GM19467 (cell line): ENCODE measurements at regions not wholly inside any gene's neighbourhood (a gene's known extent, or its start where the extent isn't known, plus 50 kb on each side); places are given as distances from the start of the nearest gene placed in this dataset.
"Not testable (repeated sequence)": the region's sequence is repeated elsewhere in the genome, so short reads cannot be mapped to it uniquely, and the experiment has no call there.

ENCODE experiments used
- ATAC-seq: cut with Tn5 transposase; IDR thresholded peaks from one replicate; pipeline ENCODE4 v1.9.1; 2021; ENCODE audit warnings: mild to moderate bottlenecking, moderate library complexity; ENCODE audit not compliant: unreplicated experiment

DNA sequence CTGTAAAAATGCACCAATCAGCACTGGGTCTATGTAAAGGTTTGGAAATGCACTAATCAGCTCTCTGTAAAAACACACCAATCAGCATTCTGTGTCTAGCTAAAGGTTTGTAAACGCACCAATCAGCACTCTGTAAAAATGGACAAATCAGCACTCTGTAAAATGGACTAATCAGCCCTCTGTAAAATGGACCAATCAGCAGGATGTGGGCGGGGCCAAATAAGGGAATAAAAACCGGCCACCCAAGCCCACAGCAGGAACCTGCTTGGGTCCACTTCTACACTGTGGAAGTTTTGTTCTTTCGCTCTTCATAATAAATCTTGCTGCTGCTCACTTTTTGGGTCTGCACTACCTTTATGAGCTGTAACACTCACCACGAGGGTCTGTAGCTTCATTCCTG is 101.0 kb downstream of the SMC2 start:
- ATAC-seq, result not testable (repeated sequence)

GRCh38 chr9:104200456-104200994 is 106.4 kb downstream of the SMC2 start:
- no peak for ATAC-seq

DNA sequence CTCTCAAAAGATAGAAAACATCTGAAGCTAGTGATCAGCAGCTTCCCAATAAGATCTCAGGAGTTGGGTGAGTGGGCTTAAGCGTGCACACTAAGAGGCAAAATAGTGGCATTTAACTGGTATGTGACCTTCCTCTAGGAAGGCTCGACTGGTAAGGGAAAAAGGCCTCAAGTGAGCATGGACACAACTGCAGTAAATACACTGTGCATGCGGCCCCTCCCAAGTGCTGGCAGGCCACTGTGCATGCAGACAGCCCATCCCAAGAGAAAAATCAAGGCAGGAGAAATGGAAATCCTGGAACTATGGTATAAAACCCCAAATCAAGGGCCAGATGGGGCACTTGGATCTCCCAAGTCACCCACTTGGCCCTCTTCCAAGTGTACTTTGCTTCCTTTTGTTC is 112.7 kb downstream of the SMC2 start:
- ATAC-seq, result no peak

GRCh38 chr9:104209387-104209786 is 115.3 kb downstream of the SMC2 start:
- ATAC-seq, result no peak

GRCh38 chr9:104227108-104227507 is 133.0 kb downstream of the SMC2 start:
- ATAC-seq, result no peak

DNA sequence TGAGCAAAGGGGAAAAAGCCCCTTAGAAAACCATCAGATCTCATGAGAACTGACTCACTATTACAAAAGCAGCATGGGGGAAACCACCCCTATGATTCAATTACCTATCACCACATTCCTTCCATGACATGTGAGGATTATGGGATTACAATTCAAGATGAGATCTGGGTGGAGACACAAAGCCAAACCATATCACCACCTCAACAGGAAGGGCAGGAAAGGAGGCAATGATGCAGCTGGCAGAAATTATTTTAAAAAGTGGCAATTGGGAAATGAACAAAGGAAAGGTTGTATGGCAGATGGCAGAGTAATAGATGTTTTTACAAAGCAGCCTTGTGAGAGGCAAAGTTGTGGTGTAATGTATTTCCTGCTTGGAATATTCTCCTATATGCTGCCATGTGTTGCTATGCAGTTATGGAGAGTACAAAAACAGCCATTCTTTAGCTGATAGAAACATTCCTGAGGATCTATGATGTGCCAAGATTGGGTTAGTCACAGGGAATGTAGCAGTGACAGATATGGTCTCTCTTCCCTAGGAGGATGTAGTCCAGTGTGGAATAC is 138.8 kb downstream of the SMC2 start:
- no peak for ATAC-seq

- no peak for ATAC-seq
Measured at GRCh38 chr9:104233366-104233765, 139.3 kb downstream of the SMC2 start.

DNA sequence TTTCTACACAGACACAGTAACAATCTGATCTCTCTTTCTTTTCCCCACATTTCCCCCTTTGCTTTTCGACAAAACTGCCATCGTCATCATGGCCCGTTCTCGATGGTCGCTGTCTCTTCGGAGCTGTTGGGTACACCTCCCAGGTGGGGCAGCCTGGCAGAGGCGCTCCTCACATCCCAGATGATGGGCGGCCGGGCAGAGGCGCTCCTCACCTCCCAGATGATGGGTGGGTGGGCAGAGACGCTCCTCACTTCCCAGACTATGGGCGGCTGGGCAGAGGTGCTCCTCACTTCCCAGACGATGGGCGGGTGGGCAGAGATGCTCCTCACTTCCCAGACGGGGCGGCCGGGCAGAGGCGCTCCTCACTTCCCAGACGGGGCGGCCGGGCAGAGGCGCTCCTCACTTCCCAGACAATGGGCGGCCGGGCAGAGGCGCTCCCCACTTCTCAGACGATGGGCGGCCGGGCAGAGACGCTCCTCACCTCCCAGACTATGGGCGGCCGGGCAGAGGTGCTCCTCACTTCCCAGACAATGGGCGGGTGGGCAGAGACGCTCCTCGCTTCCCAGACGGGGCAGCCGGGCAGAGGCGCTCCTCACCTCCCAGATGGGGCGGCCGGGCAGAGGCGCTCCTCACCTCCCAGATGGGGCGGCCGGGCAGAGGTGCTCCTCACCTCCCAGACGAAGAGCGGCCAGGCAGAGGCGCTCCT is 140.7 kb downstream of the SMC2 start:
- ATAC-seq, result not testable (repeated sequence)

GRCh38 chr9:104235347-104236120 is 141.4 kb downstream of the SMC2 start:
- not testable (repeated sequence) for ATAC-seq

DNA sequence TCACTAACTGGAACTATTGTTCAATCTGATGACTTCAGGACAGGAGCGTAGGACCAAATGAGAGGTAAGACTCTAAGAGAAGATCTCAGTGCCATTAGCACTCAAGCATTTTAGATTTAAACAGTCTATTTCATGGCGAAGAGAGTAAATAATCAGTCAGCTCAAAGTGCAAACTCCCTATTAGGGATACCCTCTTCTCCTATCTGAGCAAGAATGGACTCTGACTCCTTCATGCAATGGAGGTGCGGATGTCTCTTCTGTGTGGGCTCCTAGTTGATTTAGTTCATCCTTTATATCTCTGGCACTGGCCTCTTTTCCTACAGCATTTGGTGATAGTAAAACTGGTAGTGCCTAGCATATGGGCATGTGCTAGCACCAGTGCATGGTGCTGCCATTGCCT is 144.6 kb downstream of the SMC2 start:
- no peak for ATAC-seq

DNA sequence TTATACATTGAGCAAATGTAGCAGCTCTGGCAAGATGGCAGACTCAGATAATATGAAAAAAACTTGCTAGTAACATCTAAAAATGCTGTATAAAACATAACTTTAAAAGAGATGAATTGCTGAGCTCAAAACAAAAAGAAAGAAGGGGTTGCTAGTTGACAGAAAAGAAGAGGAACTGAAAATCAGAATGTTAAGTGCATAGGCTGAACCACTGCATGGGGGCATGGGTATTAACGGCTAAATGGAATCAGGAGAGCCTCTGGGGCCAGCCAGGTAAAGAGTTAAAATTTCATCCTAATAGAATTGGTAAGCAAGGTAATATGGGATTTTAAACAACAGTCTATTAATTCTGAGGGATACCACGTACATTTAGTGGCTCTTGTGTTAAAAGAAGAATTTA is 146.8 kb downstream of the SMC2 start:
- no peak for ATAC-seq

DNA sequence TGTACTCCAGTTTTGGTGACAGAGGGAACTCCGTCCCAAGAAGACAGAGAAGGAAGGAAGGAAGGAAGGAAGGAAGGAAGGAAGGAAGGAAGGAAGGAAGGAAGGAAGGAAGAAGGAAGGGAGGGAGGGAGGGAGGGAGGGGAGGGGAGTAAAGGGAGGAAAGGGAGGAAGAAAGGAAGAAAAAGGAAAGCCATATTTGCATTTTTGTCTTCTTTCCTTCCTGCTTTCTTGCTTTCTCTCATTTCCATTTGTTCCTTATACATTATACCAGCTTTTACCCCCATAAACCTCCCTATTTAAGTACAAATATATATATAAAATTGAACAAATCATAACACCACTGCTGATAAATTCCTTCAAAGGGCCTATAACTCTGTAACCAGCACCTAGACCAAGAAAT is 151.8 kb downstream of the SMC2 start:
- ATAC-seq, result no peak

GRCh38 chr9:104247899-104248460 is 153.9 kb downstream of the SMC2 start:
- ATAC-seq, result no peak

GRCh38 chr9:104256031-104256695 is 162.1 kb downstream of the SMC2 start:
- ATAC-seq, result no peak

- no peak for ATAC-seq
Measured at GRCh38 chr9:104256696-104257062, 162.6 kb downstream of the SMC2 start.

DNA sequence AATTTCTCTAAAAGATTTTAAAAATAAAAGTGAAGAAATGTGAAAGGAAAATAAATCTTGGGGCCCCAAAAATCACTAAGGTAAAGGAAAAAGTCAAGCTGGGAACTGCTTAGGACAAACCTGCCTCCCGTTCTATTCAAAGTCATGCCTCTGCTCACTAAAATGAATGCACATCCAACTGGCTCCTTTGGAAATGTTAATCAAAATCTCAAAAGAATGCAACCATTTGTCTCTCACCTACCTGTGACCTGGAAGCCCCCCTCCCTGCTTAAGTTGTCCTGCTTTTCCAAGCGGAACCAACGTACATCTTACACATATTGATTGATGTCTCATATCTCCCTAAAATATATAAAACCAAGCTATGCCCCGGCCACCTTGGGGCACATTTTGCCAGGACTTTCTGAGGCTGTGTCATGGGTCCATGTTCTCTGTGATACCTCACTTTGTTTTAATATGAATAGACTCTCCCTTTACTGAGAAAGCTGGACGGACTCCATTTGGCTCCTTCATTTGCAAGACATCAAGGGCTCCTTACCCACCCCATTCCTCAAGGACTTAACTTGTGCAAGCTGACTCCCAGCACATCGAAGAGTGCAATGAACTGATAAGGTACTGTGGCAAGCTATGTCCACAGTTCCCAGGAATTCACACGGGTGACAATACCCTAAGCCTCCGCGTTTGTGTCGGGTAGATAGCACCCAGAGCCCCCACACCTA is 164.3 kb downstream of the SMC2 start:
- ATAC-seq, result no peak

- no peak for ATAC-seq
Measured at GRCh38 chr9:104260004-104260403, 165.9 kb downstream of the SMC2 start.

GRCh38 chr9:104263942-104264341 is 169.8 kb downstream of the SMC2 start:
- no peak for ATAC-seq

DNA sequence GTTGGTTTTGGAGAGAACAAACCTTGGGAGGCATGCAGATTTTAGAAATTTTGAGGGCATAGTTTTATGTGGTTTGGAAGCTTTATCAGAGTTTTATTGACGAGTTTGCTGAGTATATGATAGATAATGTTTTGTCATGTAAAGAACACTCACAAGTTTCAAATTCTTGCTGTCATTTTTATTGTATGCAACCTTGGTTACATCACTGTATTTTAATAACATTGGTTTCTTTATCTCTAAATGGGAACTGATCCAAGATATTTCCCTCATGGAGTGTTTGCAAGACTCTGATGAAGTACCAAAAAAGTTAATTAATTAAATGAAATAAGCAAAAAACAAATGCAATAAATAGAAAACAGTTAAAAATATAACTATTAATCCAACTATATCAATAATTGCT is 170.3 kb downstream of the SMC2 start:
- ATAC-seq, result no peak

- ATAC-seq, result no peak
Measured at GRCh38 chr9:104269374-104269773, 175.3 kb downstream of the SMC2 start.
